Ascending aorta (tissue), 2 donors: ENCODE measurements at regions not wholly inside any gene's neighbourhood (a gene's known extent, or its start where the extent isn't known, plus 50 kb on each side); places are given as distances from the start of the nearest gene placed in this dataset.
"Not testable (repeated sequence)": the region's sequence is repeated elsewhere in the genome, so short reads cannot be mapped to it uniquely, and the experiment has no call there.

Experiments used
- DNase-seq, 2 donors: peaks; one replicate each; pipeline ENCODE4 v3.0.0-alpha.2; 2019; ENCODE audit warnings: low spot score in 2 of 2
- H3K27ac ChIP-seq, 2 donors: fragments of 200-600 bp; sonication (generic); one replicate each; pipeline ENCODE4 v1.5.1; 2016 to 2017; ENCODE audit warnings: mild to moderate bottlenecking in 1 of 2
- H3K27me3 ChIP-seq: fragments of 200-600 bp; sonication (generic); one replicate; pipeline ENCODE4 v1.5.1; 2017
- H3K36me3 ChIP-seq, 2 donors: fragments of 200-600 bp; sonication (generic); one replicate each; pipeline ENCODE4 v1.5.1; 2016
- H3K4me1 ChIP-seq, 2 donors: fragments of 200-600 bp; sonication (generic); one replicate each; pipeline ENCODE4 v1.5.1; 2016 to 2017; ENCODE audit warnings: mild to moderate bottlenecking in 1 of 2
- H3K4me3 ChIP-seq, 2 donors: fragments of 200-600 bp; sonication (generic); one replicate each; pipeline ENCODE4 v1.5.1; 2016 to 2017; ENCODE audit warnings: mild to moderate bottlenecking in 1 of 2
- H3K9me3 ChIP-seq, 2 donors: fragments of 200-600 bp; sonication (generic); one replicate each; pipeline ENCODE4 v1.5.1; 2016
- intact Hi-C: fragments of 100-400 bp; cut with DNase I; formaldehyde crosslinking; loops from one replicate; pipeline ENCODE4 v1.15.1; 2023
- TF ChIP-seq, protein P1 (sequence below), 3 experiments: fragments of 200-600 bp in 2 of 3; fragments of 450-650 bp in 1 of 3; sonication (generic) in 2 of 3; IDR thresholded peaks; one replicate each; pipeline ENCODE4 v1.5.1; 2016 to 2019; ENCODE audit warnings: antibody characterized with exemption in 3 of 3, mild to moderate bottlenecking in 1 of 3, moderate library complexity in 1 of 3

DNA sequence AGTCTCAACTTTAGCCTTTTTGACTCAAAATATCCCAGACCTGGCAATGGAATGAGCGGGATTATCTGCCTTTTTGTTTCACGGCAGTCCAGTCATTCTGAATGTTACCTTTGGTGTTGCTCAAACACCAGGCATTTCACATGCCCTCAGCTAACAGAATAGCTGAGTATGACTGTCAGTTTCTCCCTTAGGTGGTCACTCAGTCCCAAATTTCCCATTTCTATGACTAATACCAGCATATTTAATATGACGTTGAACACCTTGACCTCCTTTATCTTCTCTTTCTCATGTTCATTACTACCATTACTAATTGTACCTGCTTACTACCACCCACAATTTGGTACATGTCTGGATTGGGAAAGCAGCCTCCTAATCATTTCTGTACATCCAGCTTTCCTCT lies 65.2 kb downstream of the EDN1 start:
- H3K27ac ChIP-seq = peak overlapping the region; percentile 74 to 80
- TF ChIP-seq, protein P1, sequence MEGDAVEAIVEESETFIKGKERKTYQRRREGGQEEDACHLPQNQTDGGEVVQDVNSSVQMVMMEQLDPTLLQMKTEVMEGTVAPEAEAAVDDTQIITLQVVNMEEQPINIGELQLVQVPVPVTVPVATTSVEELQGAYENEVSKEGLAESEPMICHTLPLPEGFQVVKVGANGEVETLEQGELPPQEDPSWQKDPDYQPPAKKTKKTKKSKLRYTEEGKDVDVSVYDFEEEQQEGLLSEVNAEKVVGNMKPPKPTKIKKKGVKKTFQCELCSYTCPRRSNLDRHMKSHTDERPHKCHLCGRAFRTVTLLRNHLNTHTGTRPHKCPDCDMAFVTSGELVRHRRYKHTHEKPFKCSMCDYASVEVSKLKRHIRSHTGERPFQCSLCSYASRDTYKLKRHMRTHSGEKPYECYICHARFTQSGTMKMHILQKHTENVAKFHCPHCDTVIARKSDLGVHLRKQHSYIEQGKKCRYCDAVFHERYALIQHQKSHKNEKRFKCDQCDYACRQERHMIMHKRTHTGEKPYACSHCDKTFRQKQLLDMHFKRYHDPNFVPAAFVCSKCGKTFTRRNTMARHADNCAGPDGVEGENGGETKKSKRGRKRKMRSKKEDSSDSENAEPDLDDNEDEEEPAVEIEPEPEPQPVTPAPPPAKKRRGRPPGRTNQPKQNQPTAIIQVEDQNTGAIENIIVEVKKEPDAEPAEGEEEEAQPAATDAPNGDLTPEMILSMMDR (IDR thresholded peaks at IDR 0.05) = no peak

GRCh38 chr6:12356431-12356830 lies 66.3 kb downstream of the EDN1 start:
- TF ChIP-seq, protein P1 (IDR thresholded peaks at IDR 0.05) = no peak
- intact Hi-C loops = no loop called here
- H3K36me3 ChIP-seq = peaks cover 0 to 4% of the 10 kb centered on the region in 2 donors
- no peaks in the 10 kb centered on the region for H3K27me3 ChIP-seq
- no peak overlapping the region for H3K27ac ChIP-seq
- no peak overlapping the region for H3K4me3 ChIP-seq
- peaks cover 6 to 9% of the 10 kb centered on the region in 2 donors for H3K9me3 ChIP-seq
- DNase-seq = no peak
- peaks cover 13 to 37% of the 10 kb centered on the region in 2 donors for H3K4me1 ChIP-seq

More for the DNA sequence above, 65.2 kb downstream of the EDN1 start:
- intact Hi-C loops = no loop called here
- no peak for DNase-seq
- H3K4me1 ChIP-seq = peaks cover 13 to 37% of the 10 kb centered on the region in 2 donors
- peaks cover 0 to 4% of the 10 kb centered on the region in 2 donors for H3K36me3 ChIP-seq
- no peaks in the 10 kb centered on the region for H3K27me3 ChIP-seq
- no peak overlapping the region for H3K4me3 ChIP-seq
- H3K9me3 ChIP-seq = peaks cover 12 to 16% of the 10 kb centered on the region in 2 donors

- peaks cover 13 to 37% of the 10 kb centered on the region in 2 donors for H3K4me1 ChIP-seq
- TF ChIP-seq, protein P1 (IDR thresholded peaks at IDR 0.05) = no peak
- intact Hi-C loops = no loop called here
- no peak for DNase-seq
- no peaks in the 10 kb centered on the region for H3K36me3 ChIP-seq
- peaks cover 0 to under 1% of the 10 kb centered on the region in 2 donors for H3K9me3 ChIP-seq
- H3K27ac ChIP-seq = no peak overlapping the region
- H3K4me3 ChIP-seq = no peak overlapping the region
- no peaks in the 10 kb centered on the region for H3K27me3 ChIP-seq
Observed at GRCh38 chr6:12356983-12357972, 67.1 kb downstream of the EDN1 start.

DNA sequence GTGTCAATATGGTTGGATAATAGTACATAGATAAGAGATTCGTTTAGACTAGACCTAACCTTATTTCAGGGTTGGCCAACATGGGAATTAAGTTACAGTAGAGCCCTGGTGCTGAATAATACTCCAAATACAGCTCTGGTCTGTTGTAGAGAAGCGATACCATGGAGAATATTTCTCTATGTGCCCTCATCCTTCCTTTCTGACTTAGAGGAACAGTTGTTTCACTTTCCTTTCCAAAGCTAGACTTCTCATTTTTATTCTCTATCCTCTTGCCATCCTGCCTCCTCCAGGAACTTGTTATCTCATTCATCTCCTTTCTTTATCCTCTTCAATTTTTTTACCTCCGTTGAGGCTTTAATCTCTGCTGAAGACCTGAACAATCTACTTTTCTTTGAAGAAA lies 68.9 kb downstream of the EDN1 start:
- H3K27ac ChIP-seq = no peak overlapping the region
- peaks cover 10 to 34% of the 10 kb centered on the region in 2 donors for H3K4me1 ChIP-seq
- H3K27me3 ChIP-seq = no peaks in the 10 kb centered on the region
- no peak for DNase-seq
- no peaks in the 10 kb centered on the region for H3K36me3 ChIP-seq
- H3K4me3 ChIP-seq = no peak overlapping the region
- no peaks in the 10 kb centered on the region for H3K9me3 ChIP-seq
- intact Hi-C loops = no loop called here
- TF ChIP-seq, protein P1 (IDR thresholded peaks at IDR 0.05) = no peak

DNA sequence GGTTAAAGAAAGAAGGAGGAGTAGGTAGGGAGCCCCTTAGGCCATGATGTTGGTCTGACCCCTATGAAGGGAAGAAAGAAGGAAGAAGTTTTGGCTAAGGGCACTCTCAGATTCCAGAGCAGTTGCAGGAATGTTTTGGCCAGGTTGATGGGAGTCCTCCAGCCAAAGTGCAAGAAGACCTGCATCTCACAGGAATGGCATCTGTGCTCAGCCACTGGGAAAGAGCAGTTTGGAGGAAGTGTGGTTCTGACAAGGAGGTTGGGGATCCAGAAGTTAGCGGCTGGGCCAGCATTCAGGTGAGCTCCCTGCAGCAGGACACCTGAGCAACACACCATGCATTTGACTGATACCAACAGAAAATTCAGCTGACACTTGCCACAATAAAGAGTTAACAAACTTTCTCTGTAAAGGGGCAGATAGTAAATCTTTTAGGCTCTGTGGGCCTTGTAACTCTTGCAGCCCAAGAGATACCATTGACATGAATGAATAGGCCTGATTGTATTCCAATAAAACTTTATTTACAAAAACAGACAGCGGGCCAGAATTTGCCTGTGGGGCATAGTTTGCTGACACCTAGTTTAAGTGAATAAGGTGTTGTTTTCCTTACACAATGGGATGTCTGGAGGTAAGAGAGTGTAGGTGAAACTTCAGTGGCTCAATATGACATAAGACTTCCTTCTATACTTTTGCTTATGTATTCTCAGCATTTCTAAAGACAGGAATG lies 71.0 kb downstream of the EDN1 start:
- H3K4me3 ChIP-seq = no peak overlapping the region
- peaks cover 0 to 23% of the 10 kb centered on the region in 2 donors for H3K4me1 ChIP-seq
- no peaks in the 10 kb centered on the region for H3K36me3 ChIP-seq
- intact Hi-C loops = no loop called here
- H3K27ac ChIP-seq = no peak overlapping the region
- H3K27me3 ChIP-seq = no peaks in the 10 kb centered on the region
- TF ChIP-seq, protein P1 (IDR thresholded peaks at IDR 0.05) = no peak
- DNase-seq = no peak
- no peaks in the 10 kb centered on the region for H3K9me3 ChIP-seq

GRCh38 chr6:12363277-12363650 lies 73.1 kb downstream of the EDN1 start:
- DNase-seq, H3K4me3 ChIP-seq, H3K27ac ChIP-seq, H3K36me3 ChIP-seq, H3K27me3 ChIP-seq, intact Hi-C loops, H3K9me3 ChIP-seq: not testable (repeated sequence)
- H3K4me1 ChIP-seq = peaks cover 0 to 13% of the 10 kb centered on the region in 2 donors
